ENCODE measurements at regions not wholly inside any gene's neighbourhood (a gene's known extent, or its start where the extent isn't known, plus 50 kb on each side); places are given as distances from the start of the nearest gene placed in this dataset.
A peak's percentile ranks its signal among the peaks of the same experiment; 100 is the strongest.
"Not testable (repeated sequence)": the region's sequence is repeated elsewhere in the genome, so short reads cannot be mapped to it uniquely, and the experiment has no call there.

GRCh38 chr9:67468326-67468725 is 390.4 kb upstream of the ANKRD20A1 start:
- BruUV-seq (replicated peaks); CTCF ChIA-PET; H4K20me1 ChIP-seq (ENCODE audit: insufficient read depth); DNase-seq; H3K4me2 ChIP-seq; H3F3A ChIP-seq (ENCODE audit: insufficient read depth, low read depth); H3K27me3 ChIP-seq (ENCODE audit: insufficient read depth, low read depth); H3K79me2 ChIP-seq (ENCODE audit: low read depth); H3K27ac ChIP-seq; H2AFZ ChIP-seq; H3K9me2 ChIP-seq (ENCODE audit: insufficient read depth); H3K9me3 ChIP-seq (ENCODE audit: insufficient read depth, low read depth); H3K36me3 ChIP-seq (ENCODE audit: low read depth); H3K4me1 ChIP-seq (replicated peaks; ENCODE audit: insufficient read depth); intact Hi-C loops (cut with micrococcal nuclease; ENCODE audit: unreplicated experiment); H3K4me3 ChIP-seq; POLR2A ChIA-PET (ENCODE audit: unreplicated experiment): not testable (repeated sequence)

- not testable (repeated sequence) for H3K27me3 ChIP-seq (ENCODE audit: insufficient read depth, low read depth); BruUV-seq (replicated peaks); H2AFZ ChIP-seq
Measured at GRCh38 chr9:67461796-67462757, 396.7 kb upstream of the ANKRD20A1 start.

GRCh38 chr9:67452941-67453340 is 405.8 kb upstream of the ANKRD20A1 start:
- CTCF ChIA-PET; H3F3A ChIP-seq (ENCODE audit: insufficient read depth, low read depth); BruUV-seq (replicated peaks); POLR2A ChIA-PET (ENCODE audit: unreplicated experiment); H4K20me1 ChIP-seq (ENCODE audit: insufficient read depth); H3K4me1 ChIP-seq (replicated peaks; ENCODE audit: insufficient read depth); H3K36me3 ChIP-seq (ENCODE audit: low read depth); H3K9me2 ChIP-seq (ENCODE audit: insufficient read depth); H3K9me3 ChIP-seq (ENCODE audit: insufficient read depth, low read depth); H3K4me2 ChIP-seq; H3K27ac ChIP-seq; DNase-seq; H3K4me3 ChIP-seq; H2AFZ ChIP-seq; H3K79me2 ChIP-seq (ENCODE audit: low read depth); intact Hi-C loops (cut with micrococcal nuclease; ENCODE audit: unreplicated experiment); H3K27me3 ChIP-seq (ENCODE audit: insufficient read depth, low read depth): not testable (repeated sequence)

More at GRCh38 chr9:67461796-67462757, 396.7 kb upstream of the ANKRD20A1 start:
- H3F3A ChIP-seq (ENCODE audit: insufficient read depth, low read depth); H3K4me2 ChIP-seq; H4K20me1 ChIP-seq (ENCODE audit: insufficient read depth); H3K9me2 ChIP-seq (ENCODE audit: insufficient read depth); H3K79me2 ChIP-seq (ENCODE audit: low read depth); intact Hi-C loops (cut with micrococcal nuclease; ENCODE audit: unreplicated experiment); H3K4me3 ChIP-seq; POLR2A ChIA-PET (ENCODE audit: unreplicated experiment); H3K27ac ChIP-seq; DNase-seq; H3K4me1 ChIP-seq (replicated peaks; ENCODE audit: insufficient read depth); CTCF ChIA-PET; H3K9me3 ChIP-seq (ENCODE audit: insufficient read depth, low read depth); H3K36me3 ChIP-seq (ENCODE audit: low read depth): not testable (repeated sequence)

- H3K4me3 ChIP-seq; H3K27ac ChIP-seq; H3K4me1 ChIP-seq (replicated peaks; ENCODE audit: insufficient read depth); CTCF ChIA-PET; BruUV-seq (replicated peaks); H3K79me2 ChIP-seq (ENCODE audit: low read depth); H3K9me2 ChIP-seq (ENCODE audit: insufficient read depth); H3K4me2 ChIP-seq; DNase-seq; H3K9me3 ChIP-seq (ENCODE audit: insufficient read depth, low read depth); POLR2A ChIA-PET (ENCODE audit: unreplicated experiment); H3F3A ChIP-seq (ENCODE audit: insufficient read depth, low read depth); H2AFZ ChIP-seq; intact Hi-C loops (cut with micrococcal nuclease; ENCODE audit: unreplicated experiment); H3K36me3 ChIP-seq (ENCODE audit: low read depth); H4K20me1 ChIP-seq (ENCODE audit: insufficient read depth); H3K27me3 ChIP-seq (ENCODE audit: insufficient read depth, low read depth): not testable (repeated sequence)
Measured at GRCh38 chr9:67442313-67442712, 416.4 kb upstream of the ANKRD20A1 start.

- POLR2A ChIA-PET (ENCODE audit: unreplicated experiment), result not testable (repeated sequence)
Measured at GRCh38 chr9:67437011-67437410, 421.7 kb upstream of the ANKRD20A1 start.

GRCh38 chr9:67424881-67425280 is 432.5 kb upstream of the SPATA31A3 start:
- intact Hi-C loops (cut with micrococcal nuclease; ENCODE audit: unreplicated experiment); H3K27me3 ChIP-seq (ENCODE audit: insufficient read depth, low read depth); H3F3A ChIP-seq (ENCODE audit: insufficient read depth, low read depth); H3K4me1 ChIP-seq (replicated peaks; ENCODE audit: insufficient read depth); H3K4me2 ChIP-seq; H2AFZ ChIP-seq; H3K36me3 ChIP-seq (ENCODE audit: low read depth); H3K27ac ChIP-seq; POLR2A ChIA-PET (ENCODE audit: unreplicated experiment); CTCF ChIA-PET; H3K9me2 ChIP-seq (ENCODE audit: insufficient read depth); BruUV-seq (replicated peaks); H4K20me1 ChIP-seq (ENCODE audit: insufficient read depth); H3K79me2 ChIP-seq (ENCODE audit: low read depth); H3K9me3 ChIP-seq (ENCODE audit: insufficient read depth, low read depth); H3K4me3 ChIP-seq; DNase-seq: not testable (repeated sequence)

More at GRCh38 chr9:67437011-67437410, 421.7 kb upstream of the ANKRD20A1 start:
- H2AFZ ChIP-seq; H3K4me3 ChIP-seq; H3K4me1 ChIP-seq (replicated peaks; ENCODE audit: insufficient read depth); H3K27me3 ChIP-seq (ENCODE audit: insufficient read depth, low read depth); H4K20me1 ChIP-seq (ENCODE audit: insufficient read depth); H3K9me3 ChIP-seq (ENCODE audit: insufficient read depth, low read depth); BruUV-seq (replicated peaks); DNase-seq; H3K4me2 ChIP-seq; H3K27ac ChIP-seq; H3K9me2 ChIP-seq (ENCODE audit: insufficient read depth); CTCF ChIA-PET; H3K36me3 ChIP-seq (ENCODE audit: low read depth); H3F3A ChIP-seq (ENCODE audit: insufficient read depth, low read depth); H3K79me2 ChIP-seq (ENCODE audit: low read depth); intact Hi-C loops (cut with micrococcal nuclease; ENCODE audit: unreplicated experiment): not testable (repeated sequence)

- POLR2A ChIA-PET (ENCODE audit: unreplicated experiment); H2AFZ ChIP-seq; DNase-seq; H3K9me3 ChIP-seq (ENCODE audit: insufficient read depth, low read depth); H3K27me3 ChIP-seq (ENCODE audit: insufficient read depth, low read depth); H3K4me3 ChIP-seq; H3F3A ChIP-seq (ENCODE audit: insufficient read depth, low read depth); intact Hi-C loops (cut with micrococcal nuclease; ENCODE audit: unreplicated experiment); H3K4me2 ChIP-seq; H3K79me2 ChIP-seq (ENCODE audit: low read depth); CTCF ChIA-PET; H3K36me3 ChIP-seq (ENCODE audit: low read depth); H3K9me2 ChIP-seq (ENCODE audit: insufficient read depth); H4K20me1 ChIP-seq (ENCODE audit: insufficient read depth); BruUV-seq (replicated peaks); H3K4me1 ChIP-seq (replicated peaks; ENCODE audit: insufficient read depth): not testable (repeated sequence)
- peak overlapping the region; percentile 67 for H3K27ac ChIP-seq
Measured at GRCh38 chr9:67423049-67423728, 430.8 kb upstream of the SPATA31A3 start.
